HG02678 (cell line): ENCODE measurements at regions not wholly inside any gene's neighbourhood (a gene's known extent, or its start where the extent isn't known, plus 50 kb on each side); places are given as distances from the start of the nearest gene placed in this dataset.

Experiments used
- ATAC-seq: cut with Tn5 transposase; IDR thresholded peaks from one replicate; pipeline ENCODE4 v1.9.1; 2021; ENCODE audit warnings: mild to moderate bottlenecking, moderate library complexity; ENCODE audit not compliant: unreplicated experiment

GRCh38 chr5:57338068-57338867, 144.3 kb downstream of the ACTBL2 start:
- ATAC-seq = peak; percentile 75

GRCh38 chr5:57335092-57335660, 147.4 kb downstream of the ACTBL2 start:
- ATAC-seq = no peak

- ATAC-seq = no peak
These were observed 148.1 kb downstream of the ACTBL2 start for GRCh38 chr5:57334475-57334874.

- ATAC-seq = no peak
These were observed 150.2 kb downstream of the ACTBL2 start for GRCh38 chr5:57332361-57332760.

GRCh38 chr5:57327561-57328367, 153.9 kb downstream of the GPBP1 start:
- ATAC-seq = no peak

GRCh38 chr5:57325678-57326397, 152.0 kb downstream of the GPBP1 start:
- ATAC-seq = no peak

- no peak for ATAC-seq
These were observed 151.0 kb downstream of the GPBP1 start for GRCh38 chr5:57324861-57325260.

GRCh38 chr5:57324181-57324580, 150.3 kb downstream of the GPBP1 start:
- no peak for ATAC-seq

GRCh38 chr5:57320582-57320981, 146.7 kb downstream of the GPBP1 start:
- no peak for ATAC-seq

GRCh38 chr5:57319628-57320027, 145.8 kb downstream of the GPBP1 start:
- ATAC-seq = no peak

- no peak for ATAC-seq
These were observed 144.4 kb downstream of the GPBP1 start for GRCh38 chr5:57318251-57318650.

- ATAC-seq = no peak
These were observed 143.5 kb downstream of the GPBP1 start for GRCh38 chr5:57317341-57317740.

GRCh38 chr5:57316798-57317327, 143.0 kb downstream of the GPBP1 start:
- no peak for ATAC-seq

GRCh38 chr5:57315941-57316340, 142.1 kb downstream of the GPBP1 start:
- ATAC-seq = no peak
